Prostate gland (tissue), 2 donors: ENCODE measurements at regions not wholly inside any gene's neighbourhood (a gene's known extent, or its start where the extent isn't known, plus 50 kb on each side); places are given as distances from the start of the nearest gene placed in this dataset.
"Not testable (repeated sequence)": the region's sequence is repeated elsewhere in the genome, so short reads cannot be mapped to it uniquely, and the experiment has no call there.

Experiments
- DNase-seq: peaks from one replicate; pipeline ENCODE4 v3.0.0-alpha.2; 2019; ENCODE audit warnings: low spot score
- H3K27ac ChIP-seq, 2 donors: fragments of 200-600 bp; sonication (generic); 2 replicates each; pipeline ENCODE4 v1.5.1; 2017 to 2019
- H3K27me3 ChIP-seq: fragments of 200-600 bp; sonication (generic); replicated peaks from 2 replicates; pipeline ENCODE4 v1.5.1; 2019; ENCODE audit not compliant: insufficient read depth
- H3K36me3 ChIP-seq, 2 donors: fragments of 200-600 bp; sonication (generic); 1 replicate in 1 of 2; 2 replicates in 1 of 2; pipeline versions ENCODE4 v1.5.1 to v1.8.1; 2017 to 2019
- H3K4me1 ChIP-seq: fragments of 200-600 bp; sonication (generic); replicated peaks from 2 replicates; pipeline ENCODE4 v1.5.1; 2019
- H3K4me3 ChIP-seq, 2 donors: fragments of 200-600 bp; sonication (generic); 2 replicates each; pipeline ENCODE4 v1.5.1; 2017 to 2019
- H3K9me3 ChIP-seq: fragments of 200-600 bp; sonication (generic); 2 replicates; pipeline ENCODE4 v1.5.1; 2017
- POLR2A ChIP-seq: fragments of 450-650 bp; IDR thresholded peaks from one replicate; pipeline ENCODE4 v1.6.1; 2016; ENCODE audit warnings: antibody characterized with exemption, mild to moderate bottlenecking
- POLR2AphosphoS5 ChIP-seq: sonication (generic); formaldehyde crosslinking; IDR thresholded peaks from one replicate; pipeline ENCODE4 v1.6.1; 2017; ENCODE audit warnings: antibody characterized with exemption
- WGBS: methylation state at CpG from one replicate; pipeline ENCODE4 v1.1.5; 2018; 5-methylcytosine and 5-hydroxymethylcytosine counted together
- intact Hi-C: fragments of 100-400 bp; cut with DNase I; formaldehyde crosslinking; loops from one replicate; pipeline ENCODE4 v1.14.2; 2022
- TF ChIP-seq, protein P1 (sequence below), 4 experiments: fragments of 200-600 bp in 2 of 4; fragments of 450-650 bp in 2 of 4; sonication (generic) in 2 of 4; IDR thresholded peaks; 1 replicate in 3 of 4; 2 replicates in 1 of 4; pipeline ENCODE4 v1.5.1; 2016 to 2019; ENCODE audit warnings: antibody characterized with exemption in 4 of 4, mild to moderate bottlenecking in 2 of 4, moderate library complexity in 2 of 4

DNA sequence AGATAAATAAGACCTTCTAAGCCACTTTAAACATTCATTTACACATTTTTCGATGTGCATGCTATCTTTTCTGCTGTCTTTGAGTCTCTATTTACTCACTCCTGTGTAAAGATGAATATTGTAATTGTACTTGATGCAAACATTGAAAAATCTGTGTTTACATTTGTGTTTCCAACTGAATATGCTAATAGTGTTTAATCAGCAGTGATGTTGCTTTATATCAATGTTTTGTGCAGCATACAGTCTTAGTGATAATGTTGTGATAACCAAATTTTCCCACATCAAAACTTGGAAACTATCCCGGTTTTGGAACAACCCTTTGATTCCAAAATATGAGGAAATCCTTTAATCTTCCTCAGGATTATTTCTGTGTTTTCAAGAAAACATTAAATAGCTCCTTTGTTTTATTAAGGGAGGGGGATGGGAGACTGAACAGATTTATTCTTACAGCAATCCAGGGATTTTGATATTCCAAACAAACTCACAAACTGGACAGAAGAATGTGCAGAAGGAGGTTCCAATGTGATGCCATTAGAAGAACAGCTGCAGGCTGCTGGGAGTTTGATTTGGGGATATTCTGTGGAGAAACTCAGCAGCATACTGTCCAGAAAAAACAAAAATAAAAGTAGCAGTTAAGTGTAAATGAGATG, 248.0 kb downstream of the S1PR1 start:
- no peak for DNase-seq
- Histone ChIP-seq H3K9me3 (no peaks in the 10 kb centered on the region), H3K4me1 (no peaks in the 10 kb centered on the region), H3K27me3 (no peaks in the 10 kb centered on the region), H3K4me3 (no peak overlapping the region), H3K27ac (no peak overlapping the region), H3K36me3 (no peaks in the 10 kb centered on the region)
- TF ChIP-seq POLR2AphosphoS5: no peak
- no peak for TF ChIP-seq POLR2A
- TF ChIP-seq, protein P1, sequence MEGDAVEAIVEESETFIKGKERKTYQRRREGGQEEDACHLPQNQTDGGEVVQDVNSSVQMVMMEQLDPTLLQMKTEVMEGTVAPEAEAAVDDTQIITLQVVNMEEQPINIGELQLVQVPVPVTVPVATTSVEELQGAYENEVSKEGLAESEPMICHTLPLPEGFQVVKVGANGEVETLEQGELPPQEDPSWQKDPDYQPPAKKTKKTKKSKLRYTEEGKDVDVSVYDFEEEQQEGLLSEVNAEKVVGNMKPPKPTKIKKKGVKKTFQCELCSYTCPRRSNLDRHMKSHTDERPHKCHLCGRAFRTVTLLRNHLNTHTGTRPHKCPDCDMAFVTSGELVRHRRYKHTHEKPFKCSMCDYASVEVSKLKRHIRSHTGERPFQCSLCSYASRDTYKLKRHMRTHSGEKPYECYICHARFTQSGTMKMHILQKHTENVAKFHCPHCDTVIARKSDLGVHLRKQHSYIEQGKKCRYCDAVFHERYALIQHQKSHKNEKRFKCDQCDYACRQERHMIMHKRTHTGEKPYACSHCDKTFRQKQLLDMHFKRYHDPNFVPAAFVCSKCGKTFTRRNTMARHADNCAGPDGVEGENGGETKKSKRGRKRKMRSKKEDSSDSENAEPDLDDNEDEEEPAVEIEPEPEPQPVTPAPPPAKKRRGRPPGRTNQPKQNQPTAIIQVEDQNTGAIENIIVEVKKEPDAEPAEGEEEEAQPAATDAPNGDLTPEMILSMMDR (IDR thresholded peaks at IDR 0.05): no peak
- WGBS: 22% methylated on average over 2 of the region's 2 CpGs
- intact Hi-C loops: no loop called here

DNA sequence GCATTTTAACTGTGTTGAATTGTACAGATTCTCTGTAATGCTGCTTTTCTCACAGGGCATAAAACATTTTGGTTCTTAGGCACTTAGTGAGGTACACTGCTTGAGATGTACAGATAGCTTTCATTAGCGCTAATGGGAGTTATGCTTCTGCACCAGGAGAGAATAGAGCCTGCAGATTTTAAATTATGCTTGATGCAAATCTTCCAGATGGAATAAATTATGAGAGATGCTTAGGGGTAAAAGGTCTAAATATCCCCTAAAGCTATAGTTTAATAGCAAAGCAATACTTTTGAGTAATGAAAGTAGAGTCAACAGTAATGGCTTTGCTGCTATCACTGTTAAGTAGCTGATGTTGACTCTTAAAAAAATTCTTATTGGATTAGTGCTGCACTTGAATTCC, 248.9 kb downstream of the S1PR1 start:
- Histone ChIP-seq H3K9me3 (no peaks in the 10 kb centered on the region), H3K36me3 (no peaks in the 10 kb centered on the region), H3K27me3 (no peaks in the 10 kb centered on the region), H3K27ac (no peak overlapping the region), H3K4me3 (no peak overlapping the region), H3K4me1 (no peaks in the 10 kb centered on the region)
- no peak for DNase-seq
- WGBS: 0% methylated on average over 1 of the region's 1 CpG
- intact Hi-C loops: no loop called here
- TF ChIP-seq, protein P1 (IDR thresholded peaks at IDR 0.05): no peak
- TF ChIP-seq POLR2AphosphoS5 (no peak), POLR2A (no peak)

DNA sequence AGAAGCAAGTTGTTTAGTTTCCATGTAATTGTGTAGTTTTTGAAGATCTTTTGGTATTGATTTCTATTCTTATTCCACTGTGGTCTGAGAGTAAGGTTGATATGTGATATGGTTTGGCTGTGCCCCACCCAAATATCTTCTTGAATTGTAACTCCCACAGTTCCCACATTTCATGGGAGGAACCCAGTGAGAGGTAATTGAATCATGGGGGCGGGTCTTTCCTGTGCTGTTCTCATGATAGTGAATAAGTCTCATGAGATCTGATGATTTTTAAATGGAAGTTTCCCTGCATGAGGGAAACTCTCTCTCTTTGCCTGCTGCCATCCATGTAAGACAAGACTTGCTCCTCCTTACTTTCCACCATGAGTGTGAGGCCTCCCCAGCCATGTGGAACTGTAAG, 255.3 kb downstream of the S1PR1 start:
- WGBS: 100% methylated on average over 1 of the region's 1 CpG
- H3K4me3 ChIP-seq, H3K27me3 ChIP-seq, H3K27ac ChIP-seq, H3K4me1 ChIP-seq, DNase-seq, intact Hi-C loops, H3K9me3 ChIP-seq, H3K36me3 ChIP-seq: not testable (repeated sequence)

DNA sequence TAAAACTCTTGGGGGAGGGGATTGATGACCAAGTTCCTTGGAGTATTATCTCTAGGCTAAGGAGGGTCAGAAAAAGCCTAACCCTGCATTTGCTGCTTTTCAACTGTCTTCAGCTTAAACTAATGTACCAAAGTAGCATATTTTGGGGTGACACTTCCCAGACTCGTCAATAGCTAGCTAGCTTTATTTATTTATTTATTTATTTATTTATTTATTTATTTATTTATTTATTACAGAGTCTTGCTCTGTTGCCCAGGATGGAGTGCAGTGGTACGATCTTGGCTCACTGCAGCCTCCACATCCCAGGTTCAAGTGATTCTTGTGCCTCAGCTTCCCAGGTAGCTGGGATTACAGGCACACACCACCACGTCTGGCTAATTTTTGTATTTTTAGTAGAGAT, 257.1 kb downstream of the S1PR1 start:
- DNase-seq, H3K9me3 ChIP-seq, H3K4me1 ChIP-seq, intact Hi-C loops, H3K27ac ChIP-seq, H3K36me3 ChIP-seq, H3K27me3 ChIP-seq, H3K4me3 ChIP-seq: not testable (repeated sequence)
- WGBS: 86% methylated on average over 3 of the region's 3 CpGs

DNA sequence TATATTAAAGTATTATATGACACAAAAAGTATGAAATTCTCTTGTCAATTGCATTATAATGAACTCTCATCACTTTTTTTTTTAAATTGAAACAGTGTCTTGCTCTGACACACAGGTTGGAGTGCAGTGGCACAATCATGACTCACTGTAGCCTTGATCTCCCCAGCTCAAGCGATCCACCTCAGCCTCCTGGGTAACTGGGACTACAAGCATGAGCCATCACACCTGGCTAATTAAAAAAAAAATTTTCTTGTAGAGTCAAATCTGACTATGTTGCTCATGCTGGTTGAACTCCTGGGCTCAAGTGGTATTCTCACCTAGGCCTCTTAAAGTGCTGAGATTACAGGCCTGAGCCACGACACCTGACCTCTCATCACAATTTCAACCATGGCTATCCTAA, 259.3 kb downstream of the S1PR1 start:
- H3K27me3 ChIP-seq: no peaks in the 10 kb centered on the region
- intact Hi-C loops: no loop called here
- TF ChIP-seq POLR2AphosphoS5 (no peak), POLR2A (no peak)
- TF ChIP-seq, protein P1 (IDR thresholded peaks at IDR 0.05): no peak
- H3K36me3 ChIP-seq: no peaks in the 10 kb centered on the region
- 82% methylated on average over 2 of the region's 2 CpGs for WGBS
- H3K4me1 ChIP-seq: no peaks in the 10 kb centered on the region
- no peak for DNase-seq
- H3K4me3 ChIP-seq: no peak overlapping the region
- H3K27ac ChIP-seq: no peak overlapping the region
- no peaks in the 10 kb centered on the region for H3K9me3 ChIP-seq

DNA sequence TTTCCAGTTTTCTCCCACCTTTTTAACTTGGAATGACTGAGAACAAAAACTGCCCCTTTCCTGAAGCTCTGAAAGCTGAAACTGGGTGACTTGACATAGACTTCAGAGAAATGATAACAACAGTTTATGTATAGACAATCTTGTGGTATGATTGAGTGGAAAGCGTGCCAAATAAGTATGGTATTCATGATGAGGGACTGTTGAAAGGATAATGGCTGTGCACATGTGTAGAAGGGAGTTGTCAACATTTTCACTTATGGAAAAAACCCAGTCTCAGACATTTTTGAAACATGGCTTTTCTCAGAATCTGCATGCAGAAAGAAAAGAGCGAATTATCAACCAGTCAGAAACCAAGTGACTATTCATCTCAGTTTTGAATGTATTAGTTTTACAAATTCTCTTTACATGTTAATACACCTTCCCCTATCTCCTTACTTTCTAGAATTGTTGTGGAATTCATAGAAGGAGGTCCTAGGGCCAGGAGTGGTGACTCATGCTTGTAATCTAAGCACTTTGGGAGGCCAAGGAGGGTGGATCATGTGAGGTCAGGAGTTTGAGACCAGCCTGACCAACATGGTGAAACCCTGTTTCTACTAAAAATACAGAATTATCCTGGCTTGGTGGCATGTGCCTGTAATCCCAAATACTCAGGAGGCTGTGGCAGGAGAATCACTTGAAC, 261.2 kb downstream of the S1PR1 start:
- intact Hi-C loops: no loop called here
- no peak overlapping the region for H3K4me3 ChIP-seq
- no peaks in the 10 kb centered on the region for H3K27me3 ChIP-seq
- TF ChIP-seq POLR2A (no peak), POLR2AphosphoS5 (no peak)
- TF ChIP-seq, protein P1 (IDR thresholded peaks at IDR 0.05): no peak
- H3K36me3 ChIP-seq: no peaks in the 10 kb centered on the region
- H3K4me1 ChIP-seq: no peaks in the 10 kb centered on the region
- H3K27ac ChIP-seq: no peak overlapping the region
- H3K9me3 ChIP-seq: no peaks in the 10 kb centered on the region
- 66% methylated on average over 2 of the region's 2 CpGs for WGBS
- DNase-seq: no peak

DNA sequence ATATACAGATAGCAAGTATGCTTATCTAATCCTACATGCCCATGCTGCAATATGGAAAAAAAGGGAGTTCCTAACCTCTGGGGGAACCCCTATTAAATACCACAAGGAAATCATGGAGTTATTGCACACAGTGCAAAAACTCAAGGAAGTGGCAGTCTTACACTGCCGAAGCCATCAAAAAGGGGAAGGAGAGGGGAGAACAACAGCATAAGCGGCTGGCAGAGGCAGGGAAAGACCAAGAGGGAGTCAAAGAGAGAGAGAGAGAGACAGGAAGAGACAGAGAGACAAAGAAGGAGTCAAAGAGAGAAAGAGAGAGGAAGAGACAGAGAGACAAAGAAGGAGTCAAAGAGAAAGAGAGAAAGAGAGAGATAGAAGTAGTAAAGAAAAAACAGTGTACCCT, 267.3 kb downstream of the S1PR1 start:
- DNase-seq, H3K27ac ChIP-seq, intact Hi-C loops, H3K4me1 ChIP-seq, H3K9me3 ChIP-seq, H3K27me3 ChIP-seq, H3K4me3 ChIP-seq, H3K36me3 ChIP-seq: not testable (repeated sequence)
- WGBS: 81% methylated on average over 2 of the region's 2 CpGs

DNA sequence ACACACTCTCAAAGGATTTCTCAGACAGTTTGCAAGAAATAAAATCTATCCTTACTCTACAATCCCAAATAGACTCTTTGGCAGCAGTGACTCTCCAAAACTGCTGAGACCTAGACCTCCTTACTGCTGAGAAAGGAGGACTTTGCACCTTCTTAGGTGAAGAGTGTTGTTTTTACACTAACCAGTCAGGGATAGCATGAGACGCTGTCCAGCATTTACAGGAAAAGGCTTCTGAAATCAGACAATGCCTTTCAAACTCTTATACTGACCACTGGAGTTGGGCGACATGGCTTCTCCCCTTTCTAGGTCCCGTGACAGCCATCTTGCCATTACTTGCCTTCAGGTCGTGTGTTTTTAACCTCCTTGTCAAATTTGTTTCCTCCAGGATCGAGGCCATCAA, 268.4 kb downstream of the S1PR1 start:
- 74% methylated on average over 5 of the region's 5 CpGs for WGBS
- intact Hi-C loops, H3K27me3 ChIP-seq, H3K36me3 ChIP-seq, H3K27ac ChIP-seq, H3K4me1 ChIP-seq, H3K9me3 ChIP-seq, H3K4me3 ChIP-seq, DNase-seq: not testable (repeated sequence)
